IPS-18c (cell line): ENCODE measurements at regions not wholly inside any gene's neighbourhood (a gene's known extent, or its start where the extent isn't known, plus 50 kb on each side); places are given as distances from the start of the nearest gene placed in this dataset.

Experiments used
- H3K4me3 ChIP-seq: 2 replicates; pipeline ENCODE4 v1.7.0; 2013; ENCODE audit warnings: low read depth, mild to moderate bottlenecking, low read length, moderate library complexity; ENCODE audit not compliant: insufficient read depth
- H3K9me3 ChIP-seq: one replicate; pipeline ENCODE4 v1.6.1; 2013; ENCODE audit warnings: mild to moderate bottlenecking, low read length, moderate library complexity; ENCODE audit not compliant: control insufficient read depth, insufficient read depth

- Histone ChIP-seq H3K4me3 (no peak overlapping the region), H3K9me3 (peaks cover 22% of the 10 kb centered on the region)
These were observed 533.9 kb downstream of the TCERG1L start for GRCh38 chr10:130777507-130778165.

- Histone ChIP-seq H3K9me3 (peaks cover 23% of the 10 kb centered on the region), H3K4me3 (no peak overlapping the region)
These were observed 533.4 kb downstream of the TCERG1L start for GRCh38 chr10:130778166-130778545.

GRCh38 chr10:130780763-130781162 lies 530.8 kb downstream of the TCERG1L start:
- peaks cover 27% of the 10 kb centered on the region for H3K9me3 ChIP-seq
- H3K4me3 ChIP-seq = no peak overlapping the region

GRCh38 chr10:130781206-130781605 lies 530.3 kb downstream of the TCERG1L start:
- Histone ChIP-seq H3K9me3 (peaks cover 25% of the 10 kb centered on the region), H3K4me3 (no peak overlapping the region)

GRCh38 chr10:130781623-130782022 lies 529.9 kb downstream of the TCERG1L start:
- Histone ChIP-seq H3K4me3 (no peak overlapping the region), H3K9me3 (peaks cover 27% of the 10 kb centered on the region)

- Histone ChIP-seq H3K4me3 (no peak overlapping the region), H3K9me3 (peaks cover 25% of the 10 kb centered on the region)
These were observed 529.1 kb downstream of the TCERG1L start for GRCh38 chr10:130782467-130782866.

GRCh38 chr10:130784326-130784725 lies 527.2 kb downstream of the TCERG1L start:
- H3K9me3 ChIP-seq = peaks cover 28% of the 10 kb centered on the region
- H3K4me3 ChIP-seq = no peak overlapping the region

GRCh38 chr10:130786365-130786966 lies 525.1 kb downstream of the TCERG1L start:
- H3K9me3 ChIP-seq = peaks cover 29% of the 10 kb centered on the region
- H3K4me3 ChIP-seq = no peak overlapping the region

- no peak overlapping the region for H3K4me3 ChIP-seq
- peaks cover 34% of the 10 kb centered on the region for H3K9me3 ChIP-seq
These were observed 524.3 kb downstream of the TCERG1L start for GRCh38 chr10:130787243-130787642.

- Histone ChIP-seq H3K4me3 (no peak overlapping the region), H3K9me3 (peaks cover 36% of the 10 kb centered on the region)
These were observed 523.7 kb downstream of the TCERG1L start for GRCh38 chr10:130787821-130788220.

GRCh38 chr10:130790339-130790738 lies 521.2 kb downstream of the TCERG1L start:
- Histone ChIP-seq H3K9me3 (peaks cover 32% of the 10 kb centered on the region), H3K4me3 (no peak overlapping the region; the same call in 1 of the 2 replicates)

- H3K4me3 ChIP-seq = no peak overlapping the region
- peaks cover 33% of the 10 kb centered on the region for H3K9me3 ChIP-seq
These were observed 519.2 kb downstream of the TCERG1L start for GRCh38 chr10:130792096-130792845.

- Histone ChIP-seq H3K4me3 (no peak overlapping the region), H3K9me3 (peaks cover 31% of the 10 kb centered on the region)
These were observed 515.7 kb downstream of the TCERG1L start for GRCh38 chr10:130795819-130796218.

GRCh38 chr10:130799532-130799931 lies 512.0 kb downstream of the TCERG1L start:
- H3K9me3 ChIP-seq = peaks cover 19% of the 10 kb centered on the region

GRCh38 chr10:130800281-130800680 lies 511.2 kb downstream of the TCERG1L start:
- H3K9me3 ChIP-seq = peaks cover 19% of the 10 kb centered on the region
- H3K4me3 ChIP-seq = no peak overlapping the region

More at GRCh38 chr10:130799532-130799931, 512.0 kb downstream of the TCERG1L start:
- H3K4me3 ChIP-seq = no peak overlapping the region

GRCh38 chr10:130801276-130801675 lies 510.2 kb downstream of the TCERG1L start:
- Histone ChIP-seq H3K9me3 (peaks cover 20% of the 10 kb centered on the region), H3K4me3 (no peak overlapping the region)

- no peak overlapping the region for H3K4me3 ChIP-seq
- peaks cover 17% of the 10 kb centered on the region for H3K9me3 ChIP-seq
These were observed 509.7 kb downstream of the TCERG1L start for GRCh38 chr10:130801784-130802183.

- Histone ChIP-seq H3K4me3 (no peak overlapping the region), H3K9me3 (peaks cover 20% of the 10 kb centered on the region)
These were observed 509.2 kb downstream of the TCERG1L start for GRCh38 chr10:130802301-130802700.
